ENCODE measurements at regions not wholly inside any gene's neighbourhood (a gene's known extent, or its start where the extent isn't known, plus 50 kb on each side); places are given as distances from the start of the nearest gene placed in this dataset.

- TF ChIP-seq ZNF318 (IDR thresholded peaks at IDR 0.05; ENCODE audit: borderline replicate concordance in 1 of 2, low read depth in 1 of 2), result no peak
- TF ChIP-seq ZNF253 (CRISPR knock-in tag; conservative IDR thresholded peaks at IDR 0.05), result no peak
- TF ChIP-seq CTCF (IDR thresholded peaks at IDR 0.05 in 2 of 3, conservative IDR thresholded peaks at IDR 0.05 in 1 of 3; ENCODE audit: insufficient read depth in 2 of 3, low read depth in 1 of 3, low read length in 3 of 3), result no peak
- TF ChIP-seq RAD51 (IDR thresholded peaks at IDR 0.05; ENCODE audit: borderline replicate concordance, low read depth), result no peak
- no peak for TF ChIP-seq ZNF609 (CRISPR knock-in tag; IDR thresholded peaks at IDR 0.05; ENCODE audit: borderline replicate concordance)
- TF ChIP-seq, protein P1, sequence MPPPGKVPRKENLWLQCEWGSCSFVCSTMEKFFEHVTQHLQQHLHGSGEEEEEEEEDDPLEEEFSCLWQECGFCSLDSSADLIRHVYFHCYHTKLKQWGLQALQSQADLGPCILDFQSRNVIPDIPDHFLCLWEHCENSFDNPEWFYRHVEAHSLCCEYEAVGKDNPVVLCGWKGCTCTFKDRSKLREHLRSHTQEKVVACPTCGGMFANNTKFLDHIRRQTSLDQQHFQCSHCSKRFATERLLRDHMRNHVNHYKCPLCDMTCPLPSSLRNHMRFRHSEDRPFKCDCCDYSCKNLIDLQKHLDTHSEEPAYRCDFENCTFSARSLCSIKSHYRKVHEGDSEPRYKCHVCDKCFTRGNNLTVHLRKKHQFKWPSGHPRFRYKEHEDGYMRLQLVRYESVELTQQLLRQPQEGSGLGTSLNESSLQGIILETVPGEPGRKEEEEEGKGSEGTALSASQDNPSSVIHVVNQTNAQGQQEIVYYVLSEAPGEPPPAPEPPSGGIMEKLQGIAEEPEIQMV (tag; conservative IDR thresholded peaks at IDR 0.05; ENCODE audit: low read depth), result no peak
- no peak for TF ChIP-seq BHLHE40 (IDR thresholded peaks at IDR 0.05; ENCODE audit: low read length)
- no peak for TF ChIP-seq KLF13 (tag; IDR thresholded peaks at IDR 0.05; ENCODE audit: borderline replicate concordance, low read depth)
These were observed 121.3 kb upstream of the BMPER start for GRCh38 chr7:33784000-33784399.
